Fibroblast of the aortic adventitia (primary cell): ENCODE measurements at regions not wholly inside any gene's neighbourhood (a gene's known extent, or its start where the extent isn't known, plus 50 kb on each side); places are given as distances from the start of the nearest gene placed in this dataset.

ENCODE experiments used
- DNase-seq: peaks from one replicate; pipeline ENCODE4 v3.0.0-alpha.2; 2010; ENCODE audit warnings: low read depth
- H3K4me3 ChIP-seq: 2 replicates; pipeline ENCODE4 v1.5.1; 2011; ENCODE audit warnings: low read depth, mild to moderate bottlenecking, control low read depth, low read length, moderate library complexity
- CTCF ChIP-seq: IDR thresholded peaks from 2 replicates; pipeline ENCODE4 v1.5.1; 2011; ENCODE audit warnings: mild to moderate bottlenecking, low read length, control low read depth, inconsistent platforms; ENCODE audit not compliant: insufficient read depth

GRCh38 chr3:43857361-43858293 is 166.9 kb downstream of the ABHD5 start:
- no peak overlapping the region for H3K4me3 ChIP-seq
- TF ChIP-seq CTCF = no peak
- DNase-seq = no peak

- no peak for DNase-seq
- no peak for TF ChIP-seq CTCF
- H3K4me3 ChIP-seq = no peak overlapping the region
These were observed 167.6 kb downstream of the ABHD5 start for GRCh38 chr3:43858294-43858701.

DNA sequence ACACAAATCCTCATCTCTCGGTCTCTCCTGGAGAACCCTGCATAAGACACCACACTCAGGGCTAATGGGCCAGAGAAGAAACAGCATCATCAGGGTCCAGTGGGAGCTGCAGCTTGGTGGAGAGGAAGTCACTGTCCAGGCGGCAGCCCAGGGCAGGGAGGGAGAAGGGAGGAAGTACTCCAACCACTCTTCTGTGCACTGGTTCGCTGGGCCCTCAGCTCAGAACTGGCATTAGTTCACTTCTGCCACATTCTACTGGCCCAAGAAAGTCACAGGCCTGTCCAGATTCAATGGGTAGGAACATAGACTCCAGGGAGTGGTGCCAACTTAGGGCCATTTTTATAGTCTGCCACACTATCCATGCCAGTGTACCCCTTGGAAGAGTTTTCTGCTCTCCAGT is 169.0 kb downstream of the ABHD5 start:
- TF ChIP-seq CTCF = no peak
- no peak overlapping the region for H3K4me3 ChIP-seq
- no peak for DNase-seq

DNA sequence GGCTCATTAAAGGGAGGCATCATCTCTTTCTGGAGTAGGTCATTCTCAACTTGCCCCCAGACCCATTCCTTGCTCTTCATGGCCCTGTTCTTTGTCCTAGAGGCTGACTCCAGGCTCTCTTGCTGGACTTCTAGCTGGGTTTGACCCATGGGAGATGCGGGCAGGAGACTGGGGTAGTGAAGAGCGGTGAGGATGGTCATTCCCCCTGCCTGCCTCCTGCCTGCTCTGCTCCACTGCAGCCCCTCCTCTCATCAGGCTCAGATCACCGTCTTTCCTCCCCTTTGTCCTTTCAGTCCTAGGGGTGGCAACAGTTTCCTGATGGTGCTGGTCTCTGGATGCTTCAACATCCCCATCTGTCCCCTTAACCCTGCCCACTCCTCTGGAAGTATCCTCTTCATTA is 170.9 kb downstream of the ABHD5 start:
- H3K4me3 ChIP-seq = no peak overlapping the region
- DNase-seq = no peak
- TF ChIP-seq CTCF = no peak

- no peak overlapping the region for H3K4me3 ChIP-seq
- no peak for TF ChIP-seq CTCF
- no peak for DNase-seq
These were observed 171.7 kb downstream of the ABHD5 start for GRCh38 chr3:43862470-43862869.

DNA sequence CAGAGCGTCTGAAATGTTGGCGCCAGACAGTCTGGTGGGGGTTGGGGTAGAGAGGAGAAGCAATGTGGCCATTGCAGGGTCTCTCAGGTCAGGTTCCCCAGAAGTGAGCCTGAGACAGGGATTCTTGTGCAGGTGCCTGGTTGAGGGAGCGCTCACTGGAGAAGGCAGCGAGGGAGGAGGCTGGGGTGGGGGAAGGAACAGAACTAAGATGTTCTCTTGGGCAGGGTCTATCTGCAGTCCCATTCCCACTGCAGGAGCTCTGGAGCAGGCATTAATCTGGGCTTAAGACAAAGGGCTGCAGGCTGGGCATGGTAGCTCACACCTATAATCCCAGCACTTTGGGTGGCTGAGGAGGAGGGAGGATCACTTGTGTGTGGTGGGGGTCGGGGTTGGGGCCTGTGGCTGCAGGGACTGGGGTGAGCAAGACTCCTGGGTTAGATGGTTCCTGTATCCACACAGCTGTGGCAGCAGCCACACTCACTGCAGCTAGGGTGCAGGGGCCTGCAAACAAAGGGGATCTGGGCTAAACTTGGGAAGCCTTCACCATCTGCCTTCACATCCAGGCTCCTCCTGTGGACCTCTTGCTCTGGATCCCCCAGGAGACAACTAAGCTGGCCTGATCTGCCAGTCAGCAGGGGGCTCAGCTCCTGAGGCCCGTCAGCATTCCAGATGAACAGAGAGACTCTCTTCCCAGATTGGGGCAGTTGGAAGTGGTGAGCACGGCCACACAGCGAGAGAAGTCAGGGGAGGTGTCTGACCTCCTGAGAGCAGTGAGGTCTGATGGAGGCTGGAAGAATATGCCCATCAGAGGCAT is 172.5 kb downstream of the ABHD5 start:
- no peak for TF ChIP-seq CTCF
- DNase-seq = no peak
- no peak overlapping the region for H3K4me3 ChIP-seq
